ENCODE measurements at regions not wholly inside any gene's neighbourhood (a gene's known extent, or its start where the extent isn't known, plus 50 kb on each side); places are given as distances from the start of the nearest gene placed in this dataset.
"Not testable (repeated sequence)": the region's sequence is repeated elsewhere in the genome, so short reads cannot be mapped to it uniquely, and the experiment has no call there.

GRCh38 chr6:147933224-147933623 lies 409.4 kb upstream of the SASH1 start:
- no peak for DNase-seq

DNA sequence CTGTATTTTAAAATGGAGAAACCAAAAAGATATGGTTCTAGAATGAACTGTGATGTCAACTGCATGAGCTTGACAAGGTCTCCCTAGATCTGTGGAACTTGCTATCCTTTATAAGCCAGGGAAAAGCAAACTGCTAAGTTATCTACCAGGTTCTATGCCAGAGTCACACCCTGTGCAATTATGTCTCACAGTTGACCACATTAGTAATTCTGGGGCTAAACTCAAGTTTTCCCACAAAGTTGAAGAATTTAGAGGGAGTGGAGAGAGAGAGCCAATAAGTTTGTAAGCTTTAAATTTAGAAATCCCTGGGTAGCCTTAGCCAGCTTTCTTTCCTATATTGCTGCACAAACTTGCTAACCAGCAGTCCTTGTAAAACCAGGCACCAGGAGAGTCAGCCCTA lies 407.0 kb upstream of the SASH1 start:
- no peak for DNase-seq

DNA sequence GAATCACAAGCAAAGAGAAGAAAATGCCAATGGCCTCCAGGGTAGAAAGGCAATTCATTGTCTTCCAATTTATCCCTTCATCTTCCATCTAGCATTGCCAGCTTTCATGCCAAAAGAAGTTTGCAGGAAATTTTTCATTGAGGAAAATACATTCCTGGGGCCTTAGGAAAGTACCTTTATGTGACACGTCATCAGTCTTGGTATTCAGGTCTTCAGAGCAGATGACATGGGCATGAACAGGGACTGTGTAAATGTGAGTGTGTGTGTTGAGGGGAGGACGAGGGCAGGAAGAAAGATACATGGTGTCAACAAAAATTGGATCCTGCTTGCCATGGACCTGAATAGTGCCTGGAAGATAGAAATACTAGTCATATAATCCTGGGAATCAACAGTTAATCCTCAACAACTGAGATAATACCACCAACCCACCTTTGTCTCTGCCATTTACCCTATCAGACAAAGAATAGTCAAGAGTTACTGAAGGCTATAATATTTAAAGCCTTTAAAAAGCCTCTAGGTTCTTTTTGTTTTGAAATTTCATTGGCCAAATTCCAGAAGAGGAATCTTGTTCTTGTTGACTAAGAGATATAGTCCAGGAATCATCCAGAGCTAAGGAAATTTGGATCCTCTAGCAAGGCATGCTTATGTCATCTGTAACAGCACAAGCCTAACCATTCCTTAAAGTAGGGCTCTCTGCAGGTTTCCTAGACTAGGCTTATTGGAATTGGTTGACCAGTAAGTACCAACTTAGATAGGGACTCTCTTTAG lies 405.8 kb upstream of the SASH1 start:
- DNase-seq = no peak

DNA sequence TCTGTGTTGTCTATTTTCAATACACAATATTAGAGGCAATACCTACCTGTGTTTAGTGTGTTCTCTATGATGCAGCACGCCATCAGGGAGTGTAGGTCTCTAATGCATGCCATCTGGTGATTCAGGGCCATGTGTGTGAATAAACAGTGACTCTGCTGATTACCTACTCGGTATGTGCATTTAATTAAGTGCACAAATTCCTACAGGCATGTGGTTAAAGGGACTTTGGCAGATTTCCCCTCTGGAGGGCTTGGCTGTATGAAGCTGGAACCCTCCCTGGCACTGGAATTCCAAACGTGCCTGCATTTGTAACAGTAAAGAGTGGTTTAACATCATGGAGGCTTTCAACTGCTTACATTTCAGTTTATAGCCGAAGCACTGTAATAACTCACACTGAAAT lies 401.5 kb upstream of the SASH1 start:
- DNase-seq = no peak

DNA sequence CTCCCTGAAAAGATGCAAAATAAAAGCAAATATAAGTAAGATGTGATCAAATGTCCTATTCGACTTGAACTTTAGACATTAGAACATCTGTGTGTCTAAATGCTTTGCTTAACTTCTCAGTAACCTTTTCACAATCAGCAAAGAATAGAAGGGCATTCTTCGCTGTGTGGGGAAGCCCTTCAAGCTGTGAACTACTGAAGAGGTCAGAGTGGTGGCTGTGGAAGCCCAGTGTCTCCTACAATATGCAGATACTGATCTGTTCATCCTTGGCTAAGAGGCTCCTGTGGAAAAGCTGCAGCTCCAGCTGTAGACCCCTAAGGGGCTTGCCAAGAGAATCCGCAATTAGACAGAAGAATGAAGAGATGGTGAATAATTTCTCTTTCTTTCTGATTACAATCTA lies 400.3 kb upstream of the SASH1 start:
- no peak for DNase-seq

DNA sequence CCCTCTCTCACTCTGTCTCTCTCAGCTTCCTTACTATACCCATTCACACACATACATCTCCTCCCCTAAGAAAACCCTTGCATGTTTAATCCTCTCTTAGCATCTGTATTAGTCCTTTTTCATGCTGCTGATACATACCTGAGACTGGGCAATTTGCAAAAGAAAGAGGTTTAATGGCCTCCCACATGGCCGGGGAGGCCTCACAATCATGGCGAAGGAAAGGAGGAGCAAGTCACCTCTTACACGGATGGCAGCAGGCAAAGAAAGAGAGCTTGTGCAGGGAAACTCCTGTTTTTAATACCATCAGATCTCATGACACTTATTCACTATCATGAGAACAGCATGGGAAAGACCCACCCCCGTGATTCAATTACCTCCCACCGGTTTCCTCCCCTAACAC lies 398.5 kb upstream of the SASH1 start:
- no peak for DNase-seq

- DNase-seq = no peak
Observed at GRCh38 chr6:147947521-147947920, 395.1 kb upstream of the SASH1 start.

DNA sequence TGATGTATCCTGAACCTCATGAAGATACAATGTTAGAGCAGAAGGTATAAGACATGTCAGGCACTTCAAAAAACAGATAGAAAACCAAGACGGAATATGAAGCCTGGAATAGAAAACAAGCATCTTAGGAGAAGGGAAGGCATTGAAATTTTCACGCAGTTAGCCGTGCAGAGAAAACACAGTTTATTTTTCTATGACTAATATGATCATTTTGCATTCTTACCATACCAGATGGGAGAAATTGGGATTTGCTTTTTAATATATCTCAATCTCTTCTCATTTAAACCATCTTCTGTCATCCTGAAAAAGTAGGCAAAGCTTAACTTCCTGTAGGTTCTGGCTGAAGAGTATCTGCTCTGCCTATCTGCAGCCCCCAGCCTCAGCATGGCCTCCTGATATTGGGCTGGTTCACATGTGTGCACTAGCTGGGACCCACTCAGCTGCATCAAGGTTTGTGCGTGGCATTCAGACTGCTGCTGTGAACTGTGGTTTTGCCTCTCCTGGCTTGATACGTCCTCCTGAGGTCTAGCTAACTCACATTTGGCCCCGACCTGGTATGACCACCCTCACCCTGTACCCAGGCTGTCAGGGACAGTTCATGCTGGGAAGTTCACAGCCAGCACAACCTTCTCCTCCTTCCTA lies 392.5 kb upstream of the SASH1 start:
- no peak for DNase-seq

GRCh38 chr6:147950623-147950987 lies 392.0 kb upstream of the SASH1 start:
- DNase-seq = no peak

DNA sequence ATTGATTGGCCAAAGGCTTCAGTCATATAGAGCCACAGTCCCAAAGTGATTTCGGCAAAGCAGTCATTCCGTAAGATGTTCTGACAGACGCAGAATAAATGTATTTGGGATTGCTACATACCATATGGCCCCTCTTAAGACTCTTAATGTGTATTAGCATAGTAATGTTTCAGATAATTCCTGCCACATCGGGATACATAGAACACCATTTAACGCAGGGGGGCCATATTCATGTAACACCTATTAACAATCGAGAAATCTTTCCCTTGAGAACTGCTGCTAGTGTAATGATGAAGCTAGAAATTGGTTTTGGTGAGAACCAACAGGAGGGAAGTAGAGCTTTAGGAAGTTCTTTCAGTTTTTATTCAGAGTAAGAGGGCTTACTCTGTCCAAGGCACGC lies 390.9 kb upstream of the SASH1 start:
- no peak for DNase-seq

DNA sequence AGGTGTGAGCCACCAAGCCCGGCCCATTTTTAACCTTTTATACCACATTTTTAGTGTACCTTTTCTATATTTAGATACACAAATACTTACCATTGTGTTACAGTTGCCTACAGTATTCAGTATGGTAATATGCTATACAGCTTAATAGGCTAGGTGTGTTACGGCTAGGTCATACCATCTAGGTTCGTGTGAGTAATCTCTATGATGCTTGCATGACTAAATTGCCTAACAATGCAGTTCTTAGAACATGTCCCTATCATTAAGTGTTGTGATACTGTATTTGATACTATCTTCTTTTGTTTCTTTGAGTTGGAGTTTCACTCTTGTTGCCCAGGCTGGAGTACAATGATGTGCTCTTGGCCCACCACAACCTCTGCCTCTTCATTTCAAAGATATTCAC lies 387.7 kb upstream of the SASH1 start:
- no peak for DNase-seq

DNA sequence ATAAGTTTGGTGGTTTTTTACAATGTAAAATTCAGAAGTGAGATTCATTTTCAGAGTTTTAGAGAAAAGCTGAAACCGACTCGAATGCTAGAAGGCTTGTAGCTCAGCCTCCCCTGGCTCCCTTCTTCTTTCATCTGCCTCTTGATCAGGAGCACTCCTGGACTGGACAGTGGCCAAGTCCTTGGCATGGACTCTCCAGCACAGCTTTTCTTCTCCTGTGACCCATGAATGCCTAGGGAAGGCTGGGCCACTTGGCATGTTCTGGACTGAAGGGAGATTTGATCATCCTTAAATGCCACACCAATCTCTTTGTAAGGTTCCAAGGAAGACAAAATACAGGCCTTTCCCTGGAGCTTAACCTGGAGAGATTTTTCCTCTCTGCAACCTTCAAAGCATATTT lies 384.0 kb upstream of the SASH1 start:
- DNase-seq = no peak

- no peak for DNase-seq
Observed at GRCh38 chr6:147961481-147962141, 381.0 kb upstream of the SASH1 start.

DNA sequence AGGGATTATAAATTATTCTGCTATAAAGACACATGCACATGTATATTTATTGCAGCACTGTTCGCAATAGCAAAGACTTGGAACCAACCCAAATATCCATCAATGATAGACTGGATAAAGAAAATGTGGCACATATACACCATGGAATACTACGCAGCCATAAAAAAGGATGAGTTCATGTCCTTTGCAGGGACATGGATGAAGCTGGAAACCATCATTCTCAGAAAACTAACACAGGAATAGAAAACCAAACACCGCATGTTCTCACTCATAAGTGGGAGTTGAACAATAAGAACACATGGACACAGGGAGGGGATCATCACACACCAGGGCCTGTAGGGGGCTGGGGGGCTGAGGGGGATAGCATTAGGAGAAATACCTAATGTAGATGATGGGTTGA lies 377.2 kb upstream of the SASH1 start:
- DNase-seq = not testable (repeated sequence)

DNA sequence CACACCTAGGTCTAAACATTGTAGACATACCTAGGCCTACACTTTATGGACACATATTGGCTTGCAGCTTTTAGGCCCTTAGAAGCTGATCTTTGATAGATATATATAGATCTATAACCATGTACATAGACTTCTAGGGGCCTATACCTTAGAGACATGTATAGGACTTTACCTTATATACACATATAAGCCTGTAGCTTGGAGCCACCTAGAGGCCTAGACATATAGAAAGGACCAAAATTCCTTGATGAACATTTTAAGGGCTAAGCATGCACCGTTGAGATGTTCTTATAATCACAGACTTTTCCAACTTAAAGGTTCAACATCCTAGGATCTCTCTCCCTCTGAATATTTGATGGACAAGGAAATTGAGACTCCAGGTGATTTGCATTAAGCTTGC lies 371.7 kb upstream of the SASH1 start:
- DNase-seq = peak; percentile 18

- DNase-seq = no peak
Observed at GRCh38 chr6:147972448-147972847, 370.2 kb upstream of the SASH1 start.

GRCh38 chr6:147973806-147974205 lies 368.8 kb upstream of the SASH1 start:
- DNase-seq = no peak

DNA sequence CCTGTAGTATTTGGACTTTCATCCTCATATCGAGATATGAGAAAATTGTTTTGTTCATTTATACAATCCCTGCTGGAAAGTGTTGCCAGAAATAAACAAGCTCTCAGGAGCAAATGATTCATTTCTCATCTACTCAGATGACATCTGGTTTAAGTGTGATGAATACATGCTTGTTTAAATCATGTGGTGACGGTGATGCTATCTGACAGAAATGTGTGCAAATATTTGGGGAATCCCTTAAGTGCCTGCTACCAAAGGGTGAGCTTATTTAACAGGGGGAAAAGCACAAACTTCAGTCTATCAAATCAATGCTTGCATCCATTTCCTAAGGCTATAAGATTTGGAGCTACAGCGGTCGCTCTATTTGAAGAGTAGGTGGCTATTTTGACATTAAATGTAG lies 368.3 kb upstream of the SASH1 start:
- DNase-seq = no peak

DNA sequence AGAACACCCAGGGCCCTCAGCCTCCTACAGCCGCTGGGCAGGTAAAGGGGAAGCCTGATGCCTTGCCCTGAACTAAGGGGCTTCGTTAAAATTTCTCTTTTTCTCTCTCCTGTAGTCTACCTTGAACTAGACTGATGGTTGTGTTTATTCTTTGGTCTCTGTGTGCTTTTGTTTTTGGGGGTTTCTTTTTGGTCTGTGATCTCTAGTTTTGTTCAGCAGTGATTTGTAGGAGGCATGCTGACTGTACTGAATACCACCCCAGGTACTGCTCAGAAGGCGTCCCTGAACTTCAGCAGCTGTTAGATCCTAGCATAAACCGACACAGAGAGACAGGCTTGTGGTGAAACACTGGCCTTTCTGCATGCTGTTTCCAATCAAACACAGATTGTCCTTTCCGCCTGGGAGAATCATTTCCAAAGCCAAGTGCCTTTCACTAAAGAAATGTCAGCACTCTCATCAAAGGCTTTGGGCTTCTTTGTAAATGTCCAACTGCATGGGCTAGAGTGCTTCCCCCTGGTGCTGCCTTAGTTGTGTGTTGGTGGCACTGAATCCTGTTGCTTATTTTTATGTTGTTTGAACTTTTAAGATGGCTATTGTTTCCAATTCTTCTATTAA lies 364.7 kb upstream of the SASH1 start:
- DNase-seq = no peak

DNA sequence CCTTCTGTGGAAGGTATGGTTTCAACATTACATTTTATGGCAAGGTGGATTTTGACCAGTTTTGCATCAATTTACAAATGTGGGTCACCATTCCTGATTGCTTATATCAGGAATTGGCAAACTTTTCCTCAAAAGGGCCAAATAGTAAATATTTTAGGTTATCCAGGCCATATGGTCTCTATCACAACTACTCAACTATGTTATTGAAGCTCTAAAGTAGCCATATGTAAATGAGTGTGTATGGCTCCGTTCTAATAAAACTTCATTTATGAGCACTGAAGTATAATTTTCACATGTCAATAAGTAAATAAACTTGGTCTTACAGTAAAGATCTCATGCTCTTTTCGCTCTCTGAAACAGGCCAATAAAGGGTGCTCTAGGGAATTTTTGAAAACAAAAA lies 362.7 kb upstream of the SASH1 start:
- no peak for DNase-seq

DNA sequence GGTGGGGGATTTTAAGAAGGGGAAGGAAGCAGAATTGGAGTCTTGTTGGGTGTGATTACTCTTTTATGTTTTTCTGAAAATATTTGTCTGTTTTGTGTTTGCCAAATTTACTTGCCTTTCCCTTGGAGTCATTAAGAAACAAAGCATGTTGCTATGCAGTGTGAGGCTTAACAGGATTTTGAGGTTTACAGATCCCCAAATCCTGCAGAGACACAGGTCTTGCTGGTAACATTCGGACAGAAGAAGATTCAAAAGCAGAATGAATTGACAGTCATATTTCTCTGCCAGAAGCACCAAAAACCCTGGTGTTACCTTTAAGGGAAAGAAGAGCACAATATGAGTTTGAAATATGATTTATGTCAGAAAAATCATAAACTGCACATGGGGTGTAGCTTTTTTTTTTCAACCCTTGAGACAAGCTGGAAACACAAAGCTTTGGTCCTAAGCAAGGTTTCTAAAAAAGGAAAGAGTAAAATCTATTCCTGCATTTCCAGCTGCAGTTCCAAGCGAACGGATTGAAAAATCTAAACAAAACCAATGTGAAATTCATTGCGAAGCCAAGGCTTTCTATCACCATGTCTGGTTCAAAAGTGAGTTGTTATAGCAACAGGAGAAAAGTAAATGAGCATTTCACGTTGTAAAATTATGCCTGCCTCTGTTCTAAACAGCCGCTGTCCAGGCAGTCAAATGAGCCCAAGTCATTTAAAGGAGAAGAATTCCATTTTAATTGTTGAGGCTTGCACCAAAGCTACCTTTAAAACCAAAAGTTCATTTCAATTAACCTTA lies 358.9 kb upstream of the SASH1 start:
- DNase-seq = no peak

GRCh38 chr6:147986846-147987245 lies 355.8 kb upstream of the SASH1 start:
- no peak for DNase-seq

GRCh38 chr6:147990159-147990558 lies 352.5 kb upstream of the SASH1 start:
- DNase-seq = no peak

Measured in OCI-M1 (cell line).